Astrocyte of the spinal cord (primary cell): ENCODE measurements at regions not wholly inside any gene's neighbourhood (a gene's known extent, or its start where the extent isn't known, plus 50 kb on each side); places are given as distances from the start of the nearest gene placed in this dataset.

ENCODE experiments used
- DNase-seq: peaks from one replicate; pipeline ENCODE4 v3.0.0; 2011; ENCODE audit warnings: low read depth, low spot score
- H3K4me3 ChIP-seq: 2 replicates; pipeline ENCODE4 v1.5.1; 2011; ENCODE audit warnings: low read depth, mild to moderate bottlenecking, low read length, moderate library complexity
- in situ Hi-C: cut with HindIII; loops from 2 replicates; pipeline ENCODE4 v1.10.0; 2017; ENCODE audit warnings: low sequenced_read_pairs
- TF ChIP-seq, protein P1 (sequence below): IDR thresholded peaks from 2 replicates; pipeline ENCODE4 v1.5.1; 2012; ENCODE audit warnings: low read depth, mild to moderate bottlenecking, low read length, inconsistent platforms

DNA sequence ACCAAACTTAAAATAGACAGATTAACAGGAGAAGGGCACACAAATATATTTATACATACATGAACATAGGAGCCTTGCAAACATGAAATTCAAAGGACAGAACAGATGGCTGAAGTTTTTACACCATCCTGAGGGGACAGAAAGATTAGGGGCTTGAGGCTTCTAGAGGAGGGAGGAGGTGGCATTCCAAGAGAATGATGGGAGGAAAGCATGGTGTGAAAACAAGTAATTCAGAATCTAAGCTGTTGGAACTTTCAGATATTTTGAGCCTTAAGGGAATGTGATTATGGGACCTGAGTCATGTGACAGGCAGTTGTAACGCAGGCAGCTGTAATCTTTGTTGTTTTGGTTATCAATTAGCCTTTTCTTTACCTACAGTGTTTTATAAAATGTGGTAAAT lies 225.2 kb upstream of the SPOPL start:
- TF ChIP-seq, protein P1, sequence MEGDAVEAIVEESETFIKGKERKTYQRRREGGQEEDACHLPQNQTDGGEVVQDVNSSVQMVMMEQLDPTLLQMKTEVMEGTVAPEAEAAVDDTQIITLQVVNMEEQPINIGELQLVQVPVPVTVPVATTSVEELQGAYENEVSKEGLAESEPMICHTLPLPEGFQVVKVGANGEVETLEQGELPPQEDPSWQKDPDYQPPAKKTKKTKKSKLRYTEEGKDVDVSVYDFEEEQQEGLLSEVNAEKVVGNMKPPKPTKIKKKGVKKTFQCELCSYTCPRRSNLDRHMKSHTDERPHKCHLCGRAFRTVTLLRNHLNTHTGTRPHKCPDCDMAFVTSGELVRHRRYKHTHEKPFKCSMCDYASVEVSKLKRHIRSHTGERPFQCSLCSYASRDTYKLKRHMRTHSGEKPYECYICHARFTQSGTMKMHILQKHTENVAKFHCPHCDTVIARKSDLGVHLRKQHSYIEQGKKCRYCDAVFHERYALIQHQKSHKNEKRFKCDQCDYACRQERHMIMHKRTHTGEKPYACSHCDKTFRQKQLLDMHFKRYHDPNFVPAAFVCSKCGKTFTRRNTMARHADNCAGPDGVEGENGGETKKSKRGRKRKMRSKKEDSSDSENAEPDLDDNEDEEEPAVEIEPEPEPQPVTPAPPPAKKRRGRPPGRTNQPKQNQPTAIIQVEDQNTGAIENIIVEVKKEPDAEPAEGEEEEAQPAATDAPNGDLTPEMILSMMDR, result no peak
- H3K4me3 ChIP-seq, result no peak overlapping the region
- no peak for DNase-seq
- in situ Hi-C loops, result no loop called here

GRCh38 chr2:138277062-138277461 lies 224.5 kb upstream of the SPOPL start:
- no peak for DNase-seq
- in situ Hi-C loops, result no loop called here
- TF ChIP-seq, protein P1, result no peak
- no peak overlapping the region for H3K4me3 ChIP-seq

- TF ChIP-seq, protein P1, result no peak
- in situ Hi-C loops, result no loop called here
- DNase-seq, result no peak
- H3K4me3 ChIP-seq, result no peak overlapping the region
Measured at GRCh38 chr2:138279871-138280270, 221.7 kb upstream of the SPOPL start.

DNA sequence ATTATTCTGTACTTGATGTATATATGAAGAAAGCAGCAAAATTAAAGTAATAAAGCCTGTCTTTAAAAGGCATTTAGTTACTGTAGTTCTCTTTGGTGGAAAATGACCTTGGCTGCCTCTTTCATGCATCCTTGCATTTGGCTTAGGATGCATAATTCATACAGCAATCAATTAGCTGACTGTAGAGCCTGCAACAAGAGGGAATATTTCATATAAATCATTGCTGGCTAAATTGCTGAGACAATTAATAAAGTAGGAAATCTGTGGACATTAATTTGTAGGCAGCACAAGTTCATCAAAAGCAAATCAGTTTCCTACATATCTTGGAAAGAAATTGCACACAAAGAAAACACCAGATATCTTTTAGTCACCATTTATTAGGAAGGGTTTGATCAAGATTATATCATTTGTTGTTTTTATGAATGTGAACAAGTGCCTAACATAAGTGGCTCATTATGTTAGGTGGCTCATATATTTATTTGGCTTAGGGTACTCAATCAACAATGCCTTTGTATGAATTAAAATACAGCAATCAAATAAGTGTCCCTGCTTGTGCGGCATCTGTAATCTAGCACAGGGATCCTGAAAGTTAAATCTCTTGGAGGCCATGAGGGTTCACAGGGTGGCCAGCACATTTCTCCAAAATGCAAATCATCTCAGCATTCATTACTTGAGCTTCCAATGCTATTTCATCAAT lies 220.4 kb upstream of the SPOPL start:
- H3K4me3 ChIP-seq, result no peak overlapping the region
- no peak for DNase-seq
- TF ChIP-seq, protein P1, result no peak
- in situ Hi-C loops, result no loop called here

DNA sequence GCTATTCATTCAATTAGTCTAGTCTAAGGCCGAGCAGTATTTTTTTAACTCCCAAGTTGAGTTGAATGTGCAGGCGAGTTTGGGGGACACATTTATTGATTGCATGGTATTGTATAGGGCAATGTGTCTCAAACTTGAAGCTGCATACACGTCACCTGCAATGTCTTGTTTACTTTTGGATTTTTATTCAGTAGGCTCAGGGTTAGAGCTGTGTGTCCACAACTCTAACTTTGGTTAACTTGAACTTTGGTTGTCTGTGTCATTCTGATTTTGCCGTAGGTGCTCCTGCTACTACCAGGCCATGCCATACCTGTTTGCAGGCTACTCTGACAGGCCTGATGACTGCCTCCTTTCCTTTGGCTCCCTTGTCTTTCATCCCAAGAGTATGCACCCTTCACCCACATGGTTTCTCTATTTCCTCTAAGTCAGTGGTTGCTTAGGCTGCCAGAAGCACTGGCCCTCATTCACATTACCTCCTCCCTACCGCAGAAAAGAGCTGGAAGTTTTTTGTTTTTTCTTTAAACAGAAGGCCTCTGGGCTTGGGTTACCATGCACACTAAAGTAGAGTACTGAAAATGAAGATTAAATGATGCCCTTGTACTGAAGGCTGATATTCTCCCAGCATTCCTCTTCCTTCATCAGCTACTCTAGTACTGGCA lies 219.4 kb upstream of the SPOPL start:
- no peak for DNase-seq
- H3K4me3 ChIP-seq, result no peak overlapping the region
- TF ChIP-seq, protein P1, result no peak
- in situ Hi-C loops, result no loop called here

- no peak for DNase-seq
- in situ Hi-C loops, result no loop called here
- no peak overlapping the region for H3K4me3 ChIP-seq
- TF ChIP-seq, protein P1, result no peak
Measured at GRCh38 chr2:138291805-138292204, 209.8 kb upstream of the SPOPL start.
